Lung (tissue), 11 donors: ENCODE measurements at regions not wholly inside any gene's neighbourhood (a gene's known extent, or its start where the extent isn't known, plus 50 kb on each side); places are given as distances from the start of the nearest gene placed in this dataset.

Experiments
- ATAC-seq: fragments of 200-7000 bp; cut with Tn5 transposase; one replicate; pipeline ENCODE4 v1.9.1; 2020; ENCODE audit warnings: moderate number of reproducible peaks; ENCODE audit not compliant: insufficient read depth, low FRiP score
- DNase-seq, 3 donors: peaks; one replicate each; pipeline ENCODE4 v3.0.0-alpha.2; 2013 to 2017
- H3K27ac ChIP-seq, 2 donors: one replicate each; pipeline ENCODE4 v1.5.1; 2013; ENCODE audit warnings: mild to moderate bottlenecking in 2 of 2, moderate library complexity in 2 of 2, control low read depth in 1 of 2, inconsistent platforms in 1 of 2, low read depth in 1 of 2, low read length in 1 of 2
- H3K27me3 ChIP-seq, 3 donors: one replicate each; pipeline ENCODE4 v1.5.1; 2013; ENCODE audit warnings: low read length in 2 of 3; ENCODE audit not compliant: control insufficient read depth in 3 of 3, insufficient read depth in 3 of 3
- H3K36me3 ChIP-seq, 4 donors: one replicate each; pipeline ENCODE4 v1.5.1; 2013; ENCODE audit warnings: low read length in 4 of 4, mild to moderate bottlenecking in 1 of 4, moderate library complexity in 1 of 4; ENCODE audit not compliant: control insufficient read depth in 4 of 4, insufficient read depth in 4 of 4
- H3K4me1 ChIP-seq, 5 donors: one replicate each; pipeline ENCODE4 v1.5.1; 2013; ENCODE audit warnings: low read length in 5 of 5, mild to moderate bottlenecking in 2 of 5, moderate library complexity in 1 of 5; ENCODE audit not compliant: control insufficient read depth in 5 of 5, insufficient read depth in 5 of 5
- H3K4me3 ChIP-seq: one replicate; pipeline ENCODE4 v1.5.1; 2013; ENCODE audit warnings: mild to moderate bottlenecking, control low read depth, moderate library complexity
- H3K9ac ChIP-seq, 2 donors: one replicate each; pipeline ENCODE4 v1.5.1; 2013; ENCODE audit warnings: low read length in 2 of 2, control low read depth in 1 of 2; ENCODE audit not compliant: insufficient read depth in 1 of 2
- H3K9me3 ChIP-seq, 4 donors: one replicate each; pipeline ENCODE4 v1.5.1; 2013; ENCODE audit warnings: low read length in 3 of 4, mild to moderate bottlenecking in 1 of 4, moderate library complexity in 1 of 4; ENCODE audit not compliant: control insufficient read depth in 4 of 4, insufficient read depth in 3 of 4
- CTCF ChIP-seq: IDR thresholded peaks from 2 replicates; pipeline ENCODE4 v1.5.1; 2012; ENCODE audit warnings: mild to moderate bottlenecking; ENCODE audit errors: control extremely low read depth, extremely low read depth
- WGBS, 2 donors: extraction: QIAGEN DNeasy Blood & Tissue Kit; methylation state at CpG; one replicate each; pipeline ENCODE4 v1.1.7; 2013; 5-methylcytosine and 5-hydroxymethylcytosine counted together
- donor health status: control.
- donor health status: control.
- donor health status: Bipolar disorder and iron deficiency.
- donor health status: healthy.
- donor health status: DM: yes; HTN: yes; CAD: no.

GRCh38 chr5:86129009-86129408 is 488.7 kb upstream of the COX7C start:
- peaks cover 0 to 9% (median 0%) of the 10 kb centered on the region in 5 donors for H3K4me1 ChIP-seq
- ATAC-seq, result no peak
- H3K27me3 ChIP-seq, result no peaks in the 10 kb centered on the region
- no peaks in the 10 kb centered on the region for H3K9me3 ChIP-seq
- no peak overlapping the region for H3K4me3 ChIP-seq
- TF ChIP-seq CTCF, result no peak
- no peak overlapping the region for H3K27ac ChIP-seq
- DNase-seq, result no peak
- H3K9ac ChIP-seq, result no peak overlapping the region
- no peaks in the 10 kb centered on the region for H3K36me3 ChIP-seq

- H3K27me3 ChIP-seq, result no peaks in the 10 kb centered on the region
- no peak overlapping the region for H3K27ac ChIP-seq
- no peak for DNase-seq
- no peak overlapping the region for H3K9ac ChIP-seq
- no peak for TF ChIP-seq CTCF
- ATAC-seq, result no peak
- no peaks in the 10 kb centered on the region for H3K9me3 ChIP-seq
- no peaks in the 10 kb centered on the region for H3K36me3 ChIP-seq
- H3K4me1 ChIP-seq, result no peaks in the 10 kb centered on the region
- no peak overlapping the region for H3K4me3 ChIP-seq
- WGBS, 2 donors, result 81 to 89% methylated on average over 2 of the region's 2 CpGs
Observed at GRCh38 chr5:86137297-86137696, 480.4 kb upstream of the COX7C start.

- no peak overlapping the region for H3K27ac ChIP-seq
- no peaks in the 10 kb centered on the region for H3K27me3 ChIP-seq
- no peak for TF ChIP-seq CTCF
- H3K4me3 ChIP-seq, result no peak overlapping the region
- H3K36me3 ChIP-seq, result no peaks in the 10 kb centered on the region
- WGBS, 2 donors, result 43 to 59% methylated on average over 3 of the region's 3 CpGs
- H3K4me1 ChIP-seq, result no peaks in the 10 kb centered on the region
- H3K9me3 ChIP-seq, result no peaks in the 10 kb centered on the region
- DNase-seq, result peak in 1 of 3 donors; percentile 5
- ATAC-seq, result no peak
- H3K9ac ChIP-seq, result no peak overlapping the region
Observed at GRCh38 chr5:86143837-86144236, 473.9 kb upstream of the COX7C start.

GRCh38 chr5:86152988-86153560 is 464.7 kb upstream of the COX7C start:
- WGBS, 2 donors, result 61 to 64% methylated on average over 3 of the region's 3 CpGs
- no peak overlapping the region for H3K9ac ChIP-seq

More at GRCh38 chr5:86152988-86153560, 464.7 kb upstream of the COX7C start:
- ATAC-seq, result no peak
- no peaks in the 10 kb centered on the region for H3K4me1 ChIP-seq
- no peaks in the 10 kb centered on the region for H3K36me3 ChIP-seq
- H3K4me3 ChIP-seq, result no peak overlapping the region
- DNase-seq, result no peak
- TF ChIP-seq CTCF, result no peak
- no peaks in the 10 kb centered on the region for H3K27me3 ChIP-seq
- H3K9me3 ChIP-seq, result peaks cover 0 to 5% (median 0%) of the 10 kb centered on the region in 4 donors
- no peak overlapping the region for H3K27ac ChIP-seq
